GM19238 (cell line): ENCODE measurements at regions not wholly inside any gene's neighbourhood (a gene's known extent, or its start where the extent isn't known, plus 50 kb on each side); places are given as distances from the start of the nearest gene placed in this dataset.

ENCODE experiments used
- DNase-seq: peaks from one replicate; pipeline ENCODE4 v3.0.0; 2011; ENCODE audit warnings: low spot score; ENCODE audit not compliant: insufficient read length

DNA sequence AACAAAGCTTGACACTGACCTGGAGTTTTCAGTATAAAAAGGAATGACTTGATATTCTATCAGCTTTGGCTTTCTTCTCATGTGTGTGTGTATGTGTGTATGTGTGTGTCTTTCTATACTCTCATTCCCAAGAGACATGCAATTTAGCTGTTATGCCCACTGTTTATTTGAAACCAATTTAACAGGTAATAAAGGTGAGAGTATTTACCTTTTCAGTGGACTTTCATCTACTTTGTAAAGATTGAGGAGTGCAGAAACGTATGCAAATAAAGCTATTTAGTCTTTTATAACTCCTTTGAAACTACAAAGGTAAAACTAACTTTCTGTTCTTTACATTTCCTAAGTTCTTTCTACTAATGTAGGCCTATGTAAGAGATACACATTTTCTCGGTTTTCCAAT is 103.5 kb upstream of the HS3ST5 start:
- no peak for DNase-seq

DNA sequence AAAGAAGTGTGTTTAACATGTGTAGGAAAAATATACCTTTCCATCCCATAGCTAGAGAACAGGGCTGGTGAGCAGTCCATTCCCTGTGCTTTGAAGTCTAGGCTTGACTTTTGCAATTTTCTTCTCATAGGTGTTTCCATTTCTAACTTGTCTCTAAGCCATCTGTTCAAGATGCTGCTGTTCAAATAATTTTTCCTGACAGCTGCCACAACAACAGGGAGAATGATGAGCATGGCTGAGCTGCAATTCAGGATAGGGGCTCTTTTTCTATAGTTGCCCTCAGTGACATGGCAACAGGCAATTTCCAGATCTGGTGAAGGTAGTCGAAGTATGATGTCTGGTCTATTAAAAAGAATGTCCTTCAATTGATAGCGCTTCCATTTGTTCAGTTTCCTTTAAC is 103.0 kb upstream of the HS3ST5 start:
- DNase-seq, result no peak

DNA sequence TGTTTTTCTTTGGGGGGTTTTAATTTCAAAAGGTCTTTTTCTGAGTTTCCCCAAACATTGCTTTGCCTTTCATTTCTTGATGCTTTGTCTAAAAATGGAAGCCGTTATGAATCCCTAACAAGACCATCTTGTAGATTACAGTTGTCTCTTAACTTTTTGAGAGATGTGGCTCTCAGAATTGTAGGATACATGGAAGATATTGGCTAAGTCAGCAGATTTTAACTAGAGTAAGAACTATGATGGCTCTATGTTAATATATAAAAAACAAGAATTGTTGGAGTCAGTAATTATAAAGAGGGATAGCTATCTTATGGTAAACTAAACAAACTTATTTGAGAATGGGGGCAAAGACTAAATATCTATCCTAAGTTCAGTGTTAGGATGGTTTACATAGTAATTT is 96.6 kb upstream of the HS3ST5 start:
- no peak for DNase-seq

- no peak for DNase-seq
Observed at GRCh38 chr6:114437235-114437634, 94.4 kb upstream of the HS3ST5 start.

- no peak for DNase-seq
Observed at GRCh38 chr6:114436691-114437090, 93.9 kb upstream of the HS3ST5 start.

DNA sequence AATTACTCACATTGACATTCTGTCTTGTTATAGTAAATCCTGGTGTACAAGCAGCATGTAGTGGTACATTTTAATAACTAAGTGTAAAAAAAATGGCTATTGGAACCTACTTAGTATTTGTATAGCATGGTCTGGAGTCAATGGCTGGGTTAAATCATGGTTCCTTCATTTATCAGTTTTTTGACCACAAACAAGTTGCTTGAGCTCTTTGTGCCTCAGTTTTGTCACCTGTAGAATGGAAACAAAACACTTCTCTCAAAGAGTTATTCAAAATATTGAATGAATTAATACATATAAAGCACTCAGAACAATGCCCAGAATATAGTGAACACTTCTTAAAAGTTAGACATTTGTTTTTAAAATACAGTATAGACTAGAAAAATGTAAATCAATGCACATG is 93.2 kb upstream of the HS3ST5 start:
- DNase-seq, result no peak

DNA sequence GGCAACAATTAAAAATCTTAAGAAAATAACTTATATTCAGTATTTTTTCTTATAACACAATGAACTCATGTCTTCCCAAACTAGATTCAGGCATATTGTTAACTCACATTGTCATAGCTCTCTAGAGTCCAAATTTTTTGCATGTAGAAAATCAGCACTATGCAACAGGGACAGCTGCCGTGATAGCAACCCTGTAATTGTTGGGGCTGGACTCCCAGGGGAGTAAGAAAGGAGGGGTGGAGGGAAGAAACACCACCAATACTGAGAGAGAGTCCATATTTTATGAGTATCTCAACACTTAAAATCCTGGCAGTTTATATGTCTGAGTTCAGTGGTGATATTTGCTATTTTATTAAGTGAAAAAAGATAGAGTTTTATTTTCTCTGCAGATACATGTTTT is 89.6 kb upstream of the HS3ST5 start:
- no peak for DNase-seq

DNA sequence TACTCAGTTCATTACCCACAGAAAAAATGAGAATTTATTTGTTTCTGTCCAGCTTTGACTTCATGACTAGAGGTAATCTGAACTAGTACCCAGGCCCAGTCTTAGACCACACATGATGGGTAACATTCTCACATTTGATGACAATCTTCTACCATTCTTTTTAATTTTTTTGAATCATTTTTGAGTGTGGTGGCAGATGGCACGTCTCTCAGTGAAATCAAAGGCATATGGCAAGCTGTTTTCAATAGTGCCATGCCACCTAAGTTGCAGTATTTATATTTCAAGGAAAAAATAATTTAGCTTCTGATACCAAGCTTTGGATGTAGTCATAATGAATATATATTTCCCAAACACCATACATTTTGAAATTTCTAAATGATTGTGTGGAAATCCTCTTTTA is 88.8 kb upstream of the HS3ST5 start:
- no peak for DNase-seq

GRCh38 chr6:114430534-114431124 is 87.8 kb upstream of the HS3ST5 start:
- DNase-seq, result no peak

DNA sequence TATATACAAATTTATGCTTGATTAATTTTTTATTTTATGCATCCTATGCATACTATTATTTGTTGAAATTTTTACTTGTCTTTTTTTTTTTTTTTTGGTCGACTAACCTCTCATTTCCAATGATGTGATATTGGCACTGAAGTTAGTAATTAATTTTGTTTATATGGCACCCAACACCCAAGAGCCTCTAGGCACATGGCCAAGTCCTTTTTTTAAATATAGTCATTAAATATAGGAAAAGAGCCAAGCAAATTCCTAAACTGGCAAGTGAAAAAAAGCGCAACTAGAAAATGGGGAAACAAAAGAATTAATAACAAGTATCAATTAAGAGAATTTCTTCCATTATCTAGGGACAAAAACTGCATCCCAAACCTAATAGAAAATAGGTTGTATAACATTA is 85.5 kb upstream of the HS3ST5 start:
- DNase-seq, result no peak

GRCh38 chr6:114421199-114421598 is 78.4 kb upstream of the HS3ST5 start:
- DNase-seq, result no peak

DNA sequence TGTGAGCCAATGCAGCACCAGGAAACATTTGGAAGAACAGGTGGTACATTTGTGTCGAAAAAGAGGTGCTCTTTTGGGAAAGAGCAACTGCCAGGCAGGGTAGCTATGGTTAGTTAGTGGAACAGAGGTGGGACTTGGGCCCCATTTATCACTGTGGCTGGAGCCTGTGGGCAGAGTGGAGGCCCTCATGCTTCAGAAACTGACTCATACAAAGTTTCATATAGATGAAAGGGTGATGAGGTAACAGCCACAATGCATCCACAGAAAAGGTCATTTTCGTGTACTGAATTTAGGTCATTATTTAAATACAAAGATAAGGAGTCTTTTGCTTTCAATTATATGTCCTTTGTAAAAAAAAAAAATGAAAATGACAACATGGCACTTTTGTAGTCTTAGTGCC is 76.4 kb upstream of the HS3ST5 start:
- DNase-seq, result no peak

DNA sequence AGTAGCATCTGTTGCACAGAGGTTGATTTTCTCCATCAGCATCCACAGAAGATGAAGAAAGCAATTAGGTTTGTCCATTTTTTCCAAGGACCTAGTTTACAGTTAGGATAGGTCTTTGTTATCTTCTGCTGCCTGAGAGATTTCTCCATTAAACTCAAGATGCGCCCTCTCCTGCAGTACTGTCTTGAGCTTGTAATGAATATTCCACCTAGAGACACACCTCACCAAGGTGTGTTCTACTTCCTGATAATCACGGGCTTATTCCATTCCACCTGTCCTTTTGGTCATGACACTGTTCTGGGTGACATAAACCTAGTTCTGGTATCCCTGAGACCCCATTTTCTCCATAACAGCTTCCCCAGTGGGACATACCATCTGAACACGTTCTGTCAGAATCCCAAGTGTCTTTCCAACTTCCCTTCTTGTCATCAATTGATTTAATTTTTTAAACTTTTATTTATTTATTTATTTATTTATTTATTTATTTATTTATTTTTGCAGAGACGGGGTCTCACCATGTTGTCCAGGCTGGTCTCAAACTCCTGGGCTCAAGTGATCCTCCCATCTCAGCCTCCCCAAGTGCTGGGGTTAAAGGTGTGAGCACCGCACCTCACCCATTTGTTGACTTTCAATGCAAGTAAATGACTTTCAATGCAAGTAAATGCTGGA is 75.6 kb upstream of the HS3ST5 start:
- no peak for DNase-seq

GRCh38 chr6:114407426-114408035 is 64.7 kb upstream of the HS3ST5 start:
- no peak for DNase-seq

DNA sequence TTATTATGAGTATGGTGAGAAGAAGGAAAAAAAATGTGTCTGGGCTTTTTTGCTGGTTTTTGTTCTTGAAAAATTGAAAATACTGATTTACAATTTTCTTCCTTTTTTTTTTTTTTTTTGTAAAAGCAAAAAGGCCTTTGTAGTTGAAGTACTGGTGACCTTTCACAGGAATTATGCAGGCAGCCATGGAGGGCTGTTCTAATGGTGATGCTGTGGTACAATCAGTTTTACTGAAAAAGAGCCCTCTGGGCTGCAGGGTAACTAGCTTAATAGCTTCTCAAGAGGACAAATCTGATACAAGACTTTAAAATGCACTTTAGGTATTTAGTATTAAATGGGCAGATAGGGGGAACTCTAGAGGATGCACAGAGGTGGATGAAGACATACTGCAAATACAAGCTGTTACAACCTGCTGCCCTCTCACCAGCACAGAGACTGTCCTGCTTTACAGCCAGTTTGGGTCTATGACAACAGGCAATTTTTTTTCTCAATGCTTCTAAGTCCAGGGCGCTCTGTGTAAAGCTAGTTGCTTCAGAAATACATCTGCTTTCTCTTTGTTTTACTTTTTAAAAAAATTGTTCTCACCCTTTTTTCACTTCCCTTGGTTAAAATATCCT is 61.6 kb upstream of the HS3ST5 start:
- DNase-seq, result no peak

DNA sequence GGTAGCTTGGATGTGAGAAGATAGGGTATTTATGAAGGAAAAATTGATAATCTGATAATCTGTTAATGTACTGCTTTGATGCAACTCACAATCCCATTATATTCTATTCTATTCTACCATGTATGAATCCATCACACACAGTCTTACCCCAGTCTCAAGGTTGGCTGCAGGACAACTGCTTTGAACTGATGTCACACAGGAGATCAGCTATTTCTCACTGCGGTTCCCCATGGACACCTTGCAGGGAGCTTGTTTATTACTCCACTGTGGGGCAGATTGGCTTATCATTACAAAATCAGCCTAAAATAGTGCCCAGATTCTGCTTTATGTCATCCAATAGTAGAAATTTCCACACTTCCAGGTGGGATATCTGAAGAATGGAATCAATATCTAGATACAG is 61.0 kb upstream of the HS3ST5 start:
- no peak for DNase-seq

DNA sequence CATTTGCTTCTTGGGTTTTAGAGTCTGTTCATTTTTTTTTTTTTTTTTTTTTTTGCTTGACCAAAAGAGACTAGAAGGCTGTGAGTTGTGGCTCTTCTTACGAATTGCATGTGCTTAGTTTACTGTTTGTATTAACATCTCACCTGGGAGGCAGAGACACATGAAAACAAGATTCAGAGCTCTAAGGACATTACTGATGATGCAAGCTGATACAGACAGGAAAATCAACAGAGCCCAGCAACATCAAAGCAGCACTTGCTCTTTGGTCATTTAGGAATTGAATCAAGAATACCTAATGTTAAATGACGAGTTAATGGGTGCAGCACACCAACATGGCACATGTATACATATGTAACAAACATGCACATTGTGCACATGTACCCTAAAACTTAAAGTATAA is 55.7 kb upstream of the HS3ST5 start:
- no peak for DNase-seq
